Liver (tissue), 3 donors: ENCODE measurements at regions not wholly inside any gene's neighbourhood (a gene's known extent, or its start where the extent isn't known, plus 50 kb on each side); places are given as distances from the start of the nearest gene placed in this dataset.

ENCODE experiments used
- EGR1 ChIP-seq, 2 donors: IDR thresholded peaks; 2 replicates each; pipeline ENCODE4 v1.6.1; 2016 to 2018; ENCODE audit warnings: antibody characterized with exemption in 2 of 2, low read depth in 2 of 2
- FOXA1 ChIP-seq: IDR thresholded peaks from 2 replicates; pipeline ENCODE4 v1.6.1; 2016; ENCODE audit warnings: antibody characterized with exemption
- GABPA ChIP-seq, 2 donors: IDR thresholded peaks in 1 of 2; conservative IDR thresholded peaks in 1 of 2; 2 replicates each; pipeline ENCODE4 v1.6.1; 2016; ENCODE audit warnings: antibody characterized with exemption in 2 of 2, mild to moderate bottlenecking in 1 of 2, moderate library complexity in 1 of 2
- JUND ChIP-seq, 2 donors: IDR thresholded peaks; 2 replicates each; pipeline ENCODE4 v1.6.1; 2016; ENCODE audit warnings: antibody characterized with exemption in 2 of 2
- RAD21 ChIP-seq, 2 donors: IDR thresholded peaks; 2 replicates each; pipeline ENCODE4 v1.6.1; 2016; ENCODE audit warnings: antibody characterized with exemption in 2 of 2, mild to moderate bottlenecking in 2 of 2
- SP1 ChIP-seq: IDR thresholded peaks from 2 replicates; pipeline ENCODE4 v1.6.1; 2018; ENCODE audit warnings: antibody characterized with exemption, mild to moderate bottlenecking
- TAF1 ChIP-seq: conservative IDR thresholded peaks from 2 replicates; pipeline ENCODE4 v1.6.1; 2016; ENCODE audit warnings: antibody characterized with exemption, mild to moderate bottlenecking
- YY1 ChIP-seq: IDR thresholded peaks from 2 replicates; pipeline ENCODE4 v1.6.1; 2016; ENCODE audit warnings: antibody characterized with exemption, mild to moderate bottlenecking
- TF ChIP-seq, protein P1 (sequence below): fragments of 150-350 bp; IDR thresholded peaks from 2 replicates; pipeline ENCODE4 v1.5.1; 2017; ENCODE audit warnings: improper control_type of control experiment, low read depth, low read length; ENCODE audit not compliant: missing input control
- TF ChIP-seq, protein P2 (sequence below): IDR thresholded peaks from 2 replicates; pipeline ENCODE4 v1.6.1; 2016; ENCODE audit warnings: antibody characterized with exemption, mild to moderate bottlenecking
- TF ChIP-seq, protein P3 (sequence below): IDR thresholded peaks from 2 replicates; pipeline ENCODE4 v1.6.1; 2016; ENCODE audit warnings: antibody characterized with exemption
- donor health status: healthy.
- donor health status: healthy.

DNA sequence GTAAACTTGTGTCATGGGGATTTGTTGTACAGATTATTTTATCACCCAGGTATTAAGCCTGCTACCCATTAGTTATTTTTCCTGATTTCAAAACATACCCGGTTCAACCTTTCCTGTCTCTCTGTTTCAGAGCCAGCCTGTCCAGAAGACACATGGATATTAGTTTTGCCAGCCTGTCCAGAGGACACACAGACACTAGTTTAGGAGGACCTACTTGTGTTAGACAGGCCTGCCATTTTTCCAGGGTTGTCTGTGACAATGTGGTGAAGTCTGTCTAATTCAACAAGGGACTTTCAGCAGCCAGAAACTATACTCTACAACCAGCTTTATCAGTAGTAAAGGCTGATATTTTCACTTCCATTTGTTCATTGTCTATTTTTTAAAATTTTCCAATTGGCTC is 56.1 kb upstream of the DCC start:
- TF ChIP-seq, protein P1, sequence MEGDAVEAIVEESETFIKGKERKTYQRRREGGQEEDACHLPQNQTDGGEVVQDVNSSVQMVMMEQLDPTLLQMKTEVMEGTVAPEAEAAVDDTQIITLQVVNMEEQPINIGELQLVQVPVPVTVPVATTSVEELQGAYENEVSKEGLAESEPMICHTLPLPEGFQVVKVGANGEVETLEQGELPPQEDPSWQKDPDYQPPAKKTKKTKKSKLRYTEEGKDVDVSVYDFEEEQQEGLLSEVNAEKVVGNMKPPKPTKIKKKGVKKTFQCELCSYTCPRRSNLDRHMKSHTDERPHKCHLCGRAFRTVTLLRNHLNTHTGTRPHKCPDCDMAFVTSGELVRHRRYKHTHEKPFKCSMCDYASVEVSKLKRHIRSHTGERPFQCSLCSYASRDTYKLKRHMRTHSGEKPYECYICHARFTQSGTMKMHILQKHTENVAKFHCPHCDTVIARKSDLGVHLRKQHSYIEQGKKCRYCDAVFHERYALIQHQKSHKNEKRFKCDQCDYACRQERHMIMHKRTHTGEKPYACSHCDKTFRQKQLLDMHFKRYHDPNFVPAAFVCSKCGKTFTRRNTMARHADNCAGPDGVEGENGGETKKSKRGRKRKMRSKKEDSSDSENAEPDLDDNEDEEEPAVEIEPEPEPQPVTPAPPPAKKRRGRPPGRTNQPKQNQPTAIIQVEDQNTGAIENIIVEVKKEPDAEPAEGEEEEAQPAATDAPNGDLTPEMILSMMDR, result no peak
- TF ChIP-seq RAD21 (IDR thresholded peaks at IDR 0.05) (no peak), GABPA (IDR thresholded peaks at IDR 0.05 in 1 of 2, conservative IDR thresholded peaks at IDR 0.05 in 1 of 2) (no peak), TAF1 (no peak), YY1 (peak; percentile 57), FOXA1 (no peak), EGR1 (IDR thresholded peaks at IDR 0.05; ENCODE audit: low read depth in 2 of 2) (no peak), JUND (IDR thresholded peaks at IDR 0.05) (no peak), SP1 (peak; percentile 27)
- TF ChIP-seq, protein P2, sequence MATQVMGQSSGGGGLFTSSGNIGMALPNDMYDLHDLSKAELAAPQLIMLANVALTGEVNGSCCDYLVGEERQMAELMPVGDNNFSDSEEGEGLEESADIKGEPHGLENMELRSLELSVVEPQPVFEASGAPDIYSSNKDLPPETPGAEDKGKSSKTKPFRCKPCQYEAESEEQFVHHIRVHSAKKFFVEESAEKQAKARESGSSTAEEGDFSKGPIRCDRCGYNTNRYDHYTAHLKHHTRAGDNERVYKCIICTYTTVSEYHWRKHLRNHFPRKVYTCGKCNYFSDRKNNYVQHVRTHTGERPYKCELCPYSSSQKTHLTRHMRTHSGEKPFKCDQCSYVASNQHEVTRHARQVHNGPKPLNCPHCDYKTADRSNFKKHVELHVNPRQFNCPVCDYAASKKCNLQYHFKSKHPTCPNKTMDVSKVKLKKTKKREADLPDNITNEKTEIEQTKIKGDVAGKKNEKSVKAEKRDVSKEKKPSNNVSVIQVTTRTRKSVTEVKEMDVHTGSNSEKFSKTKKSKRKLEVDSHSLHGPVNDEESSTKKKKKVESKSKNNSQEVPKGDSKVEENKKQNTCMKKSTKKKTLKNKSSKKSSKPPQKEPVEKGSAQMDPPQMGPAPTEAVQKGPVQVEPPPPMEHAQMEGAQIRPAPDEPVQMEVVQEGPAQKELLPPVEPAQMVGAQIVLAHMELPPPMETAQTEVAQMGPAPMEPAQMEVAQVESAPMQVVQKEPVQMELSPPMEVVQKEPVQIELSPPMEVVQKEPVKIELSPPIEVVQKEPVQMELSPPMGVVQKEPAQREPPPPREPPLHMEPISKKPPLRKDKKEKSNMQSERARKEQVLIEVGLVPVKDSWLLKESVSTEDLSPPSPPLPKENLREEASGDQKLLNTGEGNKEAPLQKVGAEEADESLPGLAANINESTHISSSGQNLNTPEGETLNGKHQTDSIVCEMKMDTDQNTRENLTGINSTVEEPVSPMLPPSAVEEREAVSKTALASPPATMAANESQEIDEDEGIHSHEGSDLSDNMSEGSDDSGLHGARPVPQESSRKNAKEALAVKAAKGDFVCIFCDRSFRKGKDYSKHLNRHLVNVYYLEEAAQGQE, result no peak
- TF ChIP-seq, protein P3, sequence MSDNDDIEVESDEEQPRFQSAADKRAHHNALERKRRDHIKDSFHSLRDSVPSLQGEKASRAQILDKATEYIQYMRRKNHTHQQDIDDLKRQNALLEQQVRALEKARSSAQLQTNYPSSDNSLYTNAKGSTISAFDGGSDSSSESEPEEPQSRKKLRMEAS, result peak; percentile 12
